ENCODE measurements at regions not wholly inside any gene's neighbourhood (a gene's known extent, or its start where the extent isn't known, plus 50 kb on each side); places are given as distances from the start of the nearest gene placed in this dataset.
A peak's percentile ranks its signal among the peaks of the same experiment; 100 is the strongest.

GRCh38 chr22:22064580-22064979 is 82.0 kb upstream of the TOP3B start:
- Histone ChIP-seq H3K4me3 (no peak overlapping the region), H3K9me3 (no peaks in the 10 kb centered on the region), H3K27me3 (no peaks in the 10 kb centered on the region), H3K27ac (no peak overlapping the region), H3K4me1 (no peaks in the 10 kb centered on the region), H3K36me3 (no peaks in the 10 kb centered on the region)
- TF ChIP-seq POLR2A (IDR thresholded peaks at IDR 0.05) (no peak), CTCF (IDR thresholded peaks at IDR 0.05) (no peak)
- DNase-seq: no peak

GRCh38 chr22:22062306-22062793 is 79.8 kb upstream of the TOP3B start:
- Histone ChIP-seq H3K27me3 (no peaks in the 10 kb centered on the region), H3K4me3 (no peak overlapping the region), H3K36me3 (no peaks in the 10 kb centered on the region), H3K9me3 (no peaks in the 10 kb centered on the region), H3K4me1 (no peaks in the 10 kb centered on the region), H3K27ac (no peak overlapping the region)
- no peak for DNase-seq
- TF ChIP-seq POLR2A (IDR thresholded peaks at IDR 0.05): no peak
- no peak for TF ChIP-seq CTCF (IDR thresholded peaks at IDR 0.05)

GRCh38 chr22:22061085-22062077 is 78.8 kb upstream of the TOP3B start:
- Histone ChIP-seq H3K27me3 (no peaks in the 10 kb centered on the region), H3K27ac (peak overlapping the region in 1 of 4 donors; percentile 29), H3K36me3 (no peaks in the 10 kb centered on the region), H3K4me3 (no peak overlapping the region), H3K4me1 (no peaks in the 10 kb centered on the region), H3K9me3 (no peaks in the 10 kb centered on the region)
- no peak for TF ChIP-seq POLR2A (IDR thresholded peaks at IDR 0.05)
- TF ChIP-seq CTCF (IDR thresholded peaks at IDR 0.05): peak in 2 of 6 experiments; percentile 14 to 16
- no peak for DNase-seq

GRCh38 chr22:22060200-22061084 is 77.9 kb upstream of the TOP3B start:
- Histone ChIP-seq H3K4me3 (no peak overlapping the region), H3K27ac (peak overlapping the region in 1 of 4 donors; percentile 29), H3K4me1 (no peaks in the 10 kb centered on the region), H3K9me3 (no peaks in the 10 kb centered on the region), H3K27me3 (no peaks in the 10 kb centered on the region), H3K36me3 (no peaks in the 10 kb centered on the region)
- TF ChIP-seq POLR2A (IDR thresholded peaks at IDR 0.05) (no peak), CTCF (IDR thresholded peaks at IDR 0.05) (peak in 5 of 6 experiments; percentile 27 to 70 (median 31))
- peak; percentile 63 to 70 (median 70) for DNase-seq

GRCh38 chr22:22059291-22060002 is 76.9 kb upstream of the TOP3B start:
- no peaks in the 10 kb centered on the region for H3K27me3 ChIP-seq
- no peaks in the 10 kb centered on the region for H3K9me3 ChIP-seq
- no peak for DNase-seq
- H3K36me3 ChIP-seq: no peaks in the 10 kb centered on the region
- no peak overlapping the region for H3K4me3 ChIP-seq
- H3K27ac ChIP-seq: no peak overlapping the region
- no peaks in the 10 kb centered on the region for H3K4me1 ChIP-seq
- no peak for TF ChIP-seq POLR2A (IDR thresholded peaks at IDR 0.05)
- no peak for TF ChIP-seq CTCF (IDR thresholded peaks at IDR 0.05)

All from Peyer's patch (tissue), 4 donors.